GM23338 (cell line): ENCODE measurements at regions not wholly inside any gene's neighbourhood (a gene's known extent, or its start where the extent isn't known, plus 50 kb on each side); places are given as distances from the start of the nearest gene placed in this dataset.

Experiments
- ATAC-seq: fragments of 200-7000 bp; cut with Tn5 transposase; 3 replicates; pipeline ENCODE4 v1.9.1; 2020
- DNase-seq: peaks from one replicate; pipeline ENCODE4 v3.0.0-alpha.2; 2015; ENCODE audit warnings: low spot score
- H2AFZ ChIP-seq: fragments of 200-600 bp; sonication (generic); 2 replicates; pipeline ENCODE4 v1.8.0; 2016; ENCODE audit warnings: antibody characterized with exemption, mild to moderate bottlenecking, moderate library complexity
- H3F3A ChIP-seq: fragments of 200-600 bp; sonication (generic); replicated peaks from 2 replicates; pipeline ENCODE4 v1.8.0; 2017; ENCODE audit warnings: antibody characterized with exemption, mixed run types, low read depth
- H3K27ac ChIP-seq: fragments of 200-600 bp; sonication (generic); 2 replicates; pipeline ENCODE4 v1.6.1; 2016; ENCODE audit warnings: low read depth
- H3K27me3 ChIP-seq: fragments of 200-600 bp; sonication (generic); 2 replicates; pipeline ENCODE4 v1.8.0; 2016; ENCODE audit warnings: mild to moderate bottlenecking, mixed run types, moderate library complexity; ENCODE audit not compliant: insufficient read depth
- H3K36me3 ChIP-seq: fragments of 200-600 bp; sonication (generic); 2 replicates; pipeline ENCODE4 v1.8.0; 2016; ENCODE audit warnings: mild to moderate bottlenecking; ENCODE audit not compliant: insufficient read depth
- H3K4me1 ChIP-seq: fragments of 200-600 bp; sonication (generic); 2 replicates; pipeline ENCODE4 v1.8.0; 2016; ENCODE audit warnings: mild to moderate bottlenecking, moderate library complexity; ENCODE audit not compliant: insufficient read depth
- H3K4me2 ChIP-seq: fragments of 200-600 bp; sonication (generic); 2 replicates; pipeline ENCODE4 v1.7.1; 2017; ENCODE audit warnings: mixed run types
- H3K4me3 ChIP-seq: fragments of 200-600 bp; sonication (generic); 2 replicates; pipeline ENCODE4 v1.6.1; 2016; ENCODE audit warnings: mixed run types
- H3K79me2 ChIP-seq: fragments of 200-600 bp; sonication (generic); replicated peaks from 2 replicates; pipeline ENCODE4 v1.8.0; 2017; ENCODE audit warnings: mild to moderate bottlenecking; ENCODE audit not compliant: insufficient read depth
- H3K9me2 ChIP-seq: fragments of 200-600 bp; sonication (generic); 2 replicates; pipeline ENCODE4 v1.8.0; 2017; ENCODE audit not compliant: insufficient read depth
- H4K20me1 ChIP-seq: fragments of 200-600 bp; sonication (generic); replicated peaks from 2 replicates; pipeline ENCODE4 v1.8.0; 2017; ENCODE audit warnings: mild to moderate bottlenecking; ENCODE audit not compliant: insufficient read depth
- H3K27ac Mint-ChIP-seq: 2 replicates; pipeline ENCODE4 v1.8.0; 2020; ENCODE audit warnings: inconsistent platforms, mild to moderate bottlenecking, moderate library complexity, mixed read lengths
- H3K27me3 Mint-ChIP-seq: 3 replicates; pipeline ENCODE4 v1.8.0; 2022; ENCODE audit warnings: low read depth, mild to moderate bottlenecking, moderate library complexity, mixed read lengths, inconsistent platforms; ENCODE audit not compliant: insufficient read depth, poor library complexity
- H3K36me3 Mint-ChIP-seq: 3 replicates; pipeline ENCODE4 v1.8.0; 2021; ENCODE audit warnings: low read depth, mild to moderate bottlenecking, inconsistent platforms, moderate library complexity, mixed read lengths
- H3K4me1 Mint-ChIP-seq: 3 replicates; pipeline ENCODE4 v1.8.0; 2020; ENCODE audit warnings: mild to moderate bottlenecking, inconsistent platforms, mixed read lengths
- H3K4me3 Mint-ChIP-seq: 3 replicates; pipeline ENCODE4 v1.8.0; 2021; ENCODE audit warnings: moderate library complexity, mild to moderate bottlenecking, inconsistent platforms, mixed read lengths
- H3K9me3 Mint-ChIP-seq: 3 replicates; pipeline ENCODE4 v1.8.0; 2020; ENCODE audit warnings: moderate library complexity, mild to moderate bottlenecking, inconsistent platforms, mixed read lengths
- CREB1 ChIP-seq: fragments of 250-450 bp; sonication (Bioruptor Pico); IDR thresholded peaks from 2 replicates; pipeline ENCODE4 v1.5.0; 2020; ENCODE audit warnings: low read depth, mild to moderate bottlenecking, moderate library complexity
- ETS1 ChIP-seq: IDR thresholded peaks from 2 replicates; pipeline ENCODE4 v1.6.1; 2016; ENCODE audit warnings: antibody characterized with exemption
- EZH2 ChIP-seq: fragments of 200-600 bp; sonication (generic); IDR thresholded peaks from one replicate; pipeline ENCODE4 v1.8.0; 2017; ENCODE audit warnings: antibody characterized with exemption, mild to moderate bottlenecking, low read depth; ENCODE audit not compliant: unreplicated experiment
- JUNB ChIP-seq: IDR thresholded peaks from one replicate; pipeline ENCODE4 v1.6.1; 2016; ENCODE audit warnings: antibody characterized with exemption; ENCODE audit not compliant: unreplicated experiment
- NANOG ChIP-seq: IDR thresholded peaks from 2 replicates; pipeline ENCODE4 v1.6.1; 2016; ENCODE audit warnings: antibody characterized with exemption, borderline replicate concordance
- REST ChIP-seq: IDR thresholded peaks from one replicate; pipeline ENCODE4 v1.6.1; 2018; ENCODE audit warnings: antibody characterized with exemption; ENCODE audit not compliant: unreplicated experiment
- STAT1 ChIP-seq: IDR thresholded peaks from one replicate; pipeline ENCODE4 v1.6.1; 2016; ENCODE audit warnings: antibody characterized with exemption; ENCODE audit not compliant: unreplicated experiment
- ZNF114 ChIP-seq: fragments of 250-450 bp; sonication (Bioruptor Pico); IDR thresholded peaks from 2 replicates; pipeline ENCODE4 v1.5.0; 2020; ENCODE audit warnings: mild to moderate bottlenecking, moderate library complexity
- ZNF331 ChIP-seq: fragments of 250-450 bp; sonication (Bioruptor Pico); IDR thresholded peaks from 2 replicates; pipeline ENCODE4 v1.5.0; 2020; ENCODE audit warnings: low read depth, mild to moderate bottlenecking, moderate library complexity
- TF ChIP-seq, protein P1 (sequence below), 2 experiments: fragments of 200-600 bp in 1 of 2; sonication (generic) in 1 of 2; conservative IDR thresholded peaks; 2 replicates each; pipeline versions ENCODE4 v1.5.1 to v1.6.1; 2016 to 2017; ENCODE audit warnings: antibody characterized with exemption in 2 of 2, low read depth in 2 of 2, mild to moderate bottlenecking in 2 of 2, moderate library complexity in 1 of 2

GRCh38 chr7:112579388-112579787 is 98.6 kb downstream of the LSMEM1 start:
- DNase-seq = no peak
- TF ChIP-seq, protein P1, sequence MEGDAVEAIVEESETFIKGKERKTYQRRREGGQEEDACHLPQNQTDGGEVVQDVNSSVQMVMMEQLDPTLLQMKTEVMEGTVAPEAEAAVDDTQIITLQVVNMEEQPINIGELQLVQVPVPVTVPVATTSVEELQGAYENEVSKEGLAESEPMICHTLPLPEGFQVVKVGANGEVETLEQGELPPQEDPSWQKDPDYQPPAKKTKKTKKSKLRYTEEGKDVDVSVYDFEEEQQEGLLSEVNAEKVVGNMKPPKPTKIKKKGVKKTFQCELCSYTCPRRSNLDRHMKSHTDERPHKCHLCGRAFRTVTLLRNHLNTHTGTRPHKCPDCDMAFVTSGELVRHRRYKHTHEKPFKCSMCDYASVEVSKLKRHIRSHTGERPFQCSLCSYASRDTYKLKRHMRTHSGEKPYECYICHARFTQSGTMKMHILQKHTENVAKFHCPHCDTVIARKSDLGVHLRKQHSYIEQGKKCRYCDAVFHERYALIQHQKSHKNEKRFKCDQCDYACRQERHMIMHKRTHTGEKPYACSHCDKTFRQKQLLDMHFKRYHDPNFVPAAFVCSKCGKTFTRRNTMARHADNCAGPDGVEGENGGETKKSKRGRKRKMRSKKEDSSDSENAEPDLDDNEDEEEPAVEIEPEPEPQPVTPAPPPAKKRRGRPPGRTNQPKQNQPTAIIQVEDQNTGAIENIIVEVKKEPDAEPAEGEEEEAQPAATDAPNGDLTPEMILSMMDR (conservative IDR thresholded peaks at IDR 0.05; ENCODE audit: low read depth in 2 of 2) = no peak
- no peaks in the 10 kb centered on the region for H3K4me1 ChIP-seq

GRCh38 chr7:112580717-112581435 is 100.1 kb downstream of the LSMEM1 start:
- H3K79me2 ChIP-seq = no peaks in the 10 kb centered on the region
- H2AFZ ChIP-seq = no peak overlapping the region
- no peak overlapping the region for H3K4me2 ChIP-seq
- H3K27ac ChIP-seq = no peak overlapping the region
- no peaks in the 10 kb centered on the region for H3F3A ChIP-seq
- H3K9me2 ChIP-seq = peaks cover 4% of the 10 kb centered on the region; the same call in 1 of the 2 replicates
- no peak overlapping the region for H3K4me3 ChIP-seq
- DNase-seq = no peak
- no peaks in the 10 kb centered on the region for H3K4me1 ChIP-seq
- H3K4me3 Mint-ChIP-seq = no peak overlapping the region
- H3K27ac Mint-ChIP-seq = no peak overlapping the region
- H4K20me1 ChIP-seq = 0 out of 2 replicates have a peak, but pooled peaks cover 2% of the 10 kb centered on the region
- H3K36me3 ChIP-seq = no peaks in the 10 kb centered on the region
- ATAC-seq = no peak
- peaks cover 3% of the 10 kb centered on the region for H3K27me3 Mint-ChIP-seq
- H3K9me3 Mint-ChIP-seq = no peaks in the 10 kb centered on the region
- TF ChIP-seq ETS1 (no peak), JUNB (no peak), STAT1 (no peak), EZH2 (no peak), ZNF331 (CRISPR knock-in tag) (no peak), ZNF114 (CRISPR knock-in tag) (no peak), REST (no peak), NANOG (no peak), CREB1 (CRISPR knock-in tag) (no peak)
- H3K27me3 ChIP-seq = no peaks in the 10 kb centered on the region
- H3K36me3 Mint-ChIP-seq = no peaks in the 10 kb centered on the region
- H3K4me1 Mint-ChIP-seq = peaks cover 2% of the 10 kb centered on the region; the same call in 1 of the 3 replicates

More at GRCh38 chr7:112579388-112579787, 98.6 kb downstream of the LSMEM1 start:
- Mint-ChIP-seq H3K27ac (no peak overlapping the region), H3K9me3 (no peaks in the 10 kb centered on the region), H3K4me3 (no peak overlapping the region), H3K4me1 (peaks cover 2% of the 10 kb centered on the region; the same call in 1 of the 3 replicates), H3K36me3 (no peaks in the 10 kb centered on the region), H3K27me3 (peaks cover 3% of the 10 kb centered on the region)
- H3K27me3 ChIP-seq = no peaks in the 10 kb centered on the region
- H3K9me2 ChIP-seq = peaks cover 4% of the 10 kb centered on the region; the same call in 1 of the 2 replicates
- no peaks in the 10 kb centered on the region for H3F3A ChIP-seq
- H3K4me3 ChIP-seq = no peak overlapping the region
- H3K27ac ChIP-seq = no peak overlapping the region
- no peaks in the 10 kb centered on the region for H3K79me2 ChIP-seq
- H4K20me1 ChIP-seq = 0 out of 2 replicates have a peak, but pooled peaks cover 2% of the 10 kb centered on the region
- no peak for ATAC-seq
- no peak overlapping the region for H2AFZ ChIP-seq
- no peaks in the 10 kb centered on the region for H3K36me3 ChIP-seq
- H3K4me2 ChIP-seq = no peak overlapping the region
